H1 (cell line): ENCODE measurements at regions not wholly inside any gene's neighbourhood (a gene's known extent, or its start where the extent isn't known, plus 50 kb on each side); places are given as distances from the start of the nearest gene placed in this dataset.

Experiments
- CTCF ChIA-PET: fragments of 300-600 bp; sonication (Branson Sonifier 250); formaldehyde crosslinking; loops from one replicate; lab custom pipeline; 2021; ENCODE audit not compliant: partially characterized antibody; lab: Charles Lee
- POLR2A ChIA-PET: fragments of 300-600 bp; sonication (Branson Sonifier 250); formaldehyde crosslinking; loops from one replicate; lab custom pipeline; 2021; ENCODE audit warnings: inconsistent platforms; ENCODE audit not compliant: partially characterized antibody; lab: Charles Lee
- DNase-seq, 2 experiments: peaks; one replicate each; pipeline versions ENCODE4 v3.0.0 to v3.0.0-alpha.2; 2010 to 2022; ENCODE audit warnings: low spot score in 2 of 2, low read depth in 1 of 2, mixed read lengths in 1 of 2
- FAIRE-seq: peaks from 2 replicates; lab custom pipeline; 2011; peaks lifted over from hg19 to GRCh38; lab: Jason Lieb, UNC
- H2AFZ ChIP-seq: 2 replicates; pipeline ENCODE4 v1.8.1; 2012; ENCODE audit warnings: low read length, inconsistent platforms
- H2AK5ac ChIP-seq: 2 replicates; pipeline ENCODE4 v1.6.1; 2013; ENCODE audit warnings: low read depth, low read length
- H2BK120ac ChIP-seq: replicated peaks from 2 replicates; pipeline ENCODE3; 2013; ENCODE audit warnings: low read depth, low read length, inconsistent platforms
- H2BK12ac ChIP-seq: 2 replicates; pipeline ENCODE4 v1.6.1; 2013; ENCODE audit warnings: low read depth, low read length
- H2BK15ac ChIP-seq: 2 replicates; pipeline ENCODE4 v1.6.1; 2013; ENCODE audit warnings: low read length
- H2BK20ac ChIP-seq: 2 replicates; pipeline ENCODE4 v1.6.1; 2013; ENCODE audit warnings: low read length
- H2BK5ac ChIP-seq: 2 replicates; pipeline ENCODE4 v1.6.1; 2013; ENCODE audit warnings: low read depth, low read length
- H3K14ac ChIP-seq: 2 replicates; pipeline ENCODE4 v1.6.1; 2013; ENCODE audit warnings: inconsistent platforms; ENCODE audit not compliant: insufficient read length
- H3K18ac ChIP-seq: 2 replicates; pipeline ENCODE4 v1.6.1; 2013; ENCODE audit warnings: low read length; ENCODE audit errors: extremely low read depth
- H3K23ac ChIP-seq: 2 replicates; pipeline ENCODE4 v1.6.1; 2013; ENCODE audit warnings: inconsistent platforms; ENCODE audit not compliant: insufficient read length
- H3K23me2 ChIP-seq: 2 replicates; pipeline ENCODE4 v1.6.1; 2013; ENCODE audit warnings: low read depth, low read length
- H3K27ac ChIP-seq: 2 replicates; pipeline ENCODE4 v1.6.1; 2011; ENCODE audit warnings: low read depth, low read length, inconsistent platforms
- H3K27me3 ChIP-seq, 4 experiments: replicated peaks in 1 of 4; 1 replicate in 1 of 4; 2 replicates in 3 of 4; pipeline versions ENCODE4 v1.6.1 to v1.8.1; 2011 to 2013; ENCODE audit warnings: low read length in 3 of 4, mild to moderate bottlenecking in 3 of 4, inconsistent platforms in 2 of 4, mixed read lengths in 2 of 4, moderate library complexity in 1 of 4; ENCODE audit not compliant: control insufficient read depth in 3 of 4, insufficient read depth in 3 of 4; ENCODE audit errors: extremely low read depth in 1 of 4
- H3K36me3 ChIP-seq, 4 experiments: 2 replicates each; pipeline versions ENCODE4 v1.6.1 to v1.8.1; 2011 to 2013; ENCODE audit warnings: mild to moderate bottlenecking in 4 of 4, low read length in 3 of 4, moderate library complexity in 2 of 4, control low read depth in 1 of 4, inconsistent platforms in 1 of 4; ENCODE audit not compliant: insufficient read depth in 4 of 4, control insufficient read depth in 2 of 4
- H3K4ac ChIP-seq: replicated peaks from 2 replicates; pipeline ENCODE3; 2013; ENCODE audit warnings: low read length, low read depth, mixed read lengths, inconsistent platforms; ENCODE audit not compliant: insufficient read length
- H3K4me1 ChIP-seq, 4 experiments: replicated peaks in 1 of 4; 1 replicate in 1 of 4; 2 replicates in 3 of 4; pipeline versions ENCODE4 v1.6.1 to v1.8.1; 2011 to 2013; ENCODE audit warnings: low read length in 3 of 4, inconsistent platforms in 2 of 4, mixed read lengths in 1 of 4; ENCODE audit not compliant: insufficient read depth in 4 of 4, control insufficient read depth in 3 of 4
- H3K4me2 ChIP-seq, 2 experiments: 2 replicates each; pipeline versions ENCODE4 v1.6.1 to v1.8.1; 2011 to 2013; ENCODE audit warnings: low read depth in 2 of 2, low read length in 2 of 2, control low read depth in 1 of 2, inconsistent platforms in 1 of 2, mild to moderate bottlenecking in 1 of 2; ENCODE audit not compliant: insufficient read depth in 1 of 2
- H3K4me3 ChIP-seq, 4 experiments: fragments of 200-600, 300-600 bp in 1 of 4; sonication (generic), shearing (Covaris generic), sonication (Bioruptor Twin) in 1 of 4; 2 replicates each; pipeline versions ENCODE4 v1.5.1 to v1.8.1; 2011 to 2016; ENCODE audit warnings: low read length in 4 of 4, low read depth in 3 of 4, control low read depth in 2 of 4, inconsistent platforms in 2 of 4, mild to moderate bottlenecking in 2 of 4, mixed read lengths in 1 of 4, moderate library complexity in 1 of 4; ENCODE audit not compliant: insufficient read depth in 2 of 4; ENCODE audit errors: extremely low read depth in 1 of 4
- H3K56ac ChIP-seq: replicated peaks from 2 replicates; pipeline ENCODE3; 2013; ENCODE audit warnings: low read depth, mild to moderate bottlenecking, mixed read lengths, low read length, inconsistent platforms; ENCODE audit not compliant: insufficient read length
- H3K79me1 ChIP-seq: 2 replicates; pipeline ENCODE4 v1.6.1; 2013; ENCODE audit warnings: low read depth, low read length, control low read depth
- H3K79me2 ChIP-seq, 2 experiments: 2 replicates each; pipeline versions ENCODE4 v1.6.1 to v1.8.1; 2012 to 2013; ENCODE audit warnings: low read length in 2 of 2, mild to moderate bottlenecking in 2 of 2, inconsistent platforms in 1 of 2; ENCODE audit not compliant: insufficient read depth in 2 of 2, control insufficient read depth in 1 of 2
- H3K9ac ChIP-seq, 4 experiments: replicated peaks in 1 of 4; 1 replicate in 1 of 4; 2 replicates in 3 of 4; pipeline versions ENCODE4 v1.6.1 to v1.8.1; 2011 to 2013; ENCODE audit warnings: low read depth in 3 of 4, low read length in 3 of 4, control low read depth in 2 of 4, mild to moderate bottlenecking in 2 of 4, moderate library complexity in 2 of 4, inconsistent platforms in 1 of 4; ENCODE audit errors: extremely low read depth in 1 of 4
- H3K9me3 ChIP-seq, 2 experiments: 2 replicates each; pipeline versions ENCODE4 v1.6.1 to v1.8.1; 2012 to 2013; ENCODE audit warnings: mild to moderate bottlenecking in 2 of 2, moderate library complexity in 2 of 2, control low read depth in 1 of 2, inconsistent platforms in 1 of 2, low read depth in 1 of 2, low read length in 1 of 2, mixed read lengths in 1 of 2; ENCODE audit not compliant: insufficient read depth in 2 of 2
- H4K20me1 ChIP-seq, 2 experiments: replicated peaks in 1 of 2; 2 replicates each; pipeline versions ENCODE3 to v1.8.1; 2011 to 2013; ENCODE audit warnings: inconsistent platforms in 2 of 2, low read length in 2 of 2, mild to moderate bottlenecking in 1 of 2; ENCODE audit not compliant: insufficient read depth in 2 of 2, control insufficient read depth in 1 of 2
- H4K5ac ChIP-seq: 2 replicates; pipeline ENCODE4 v1.6.1; 2013; ENCODE audit warnings: low read length, low read depth, mixed read lengths, inconsistent platforms; ENCODE audit not compliant: insufficient read length
- H4K8ac ChIP-seq: 2 replicates; pipeline ENCODE4 v1.8.0; 2013; ENCODE audit warnings: mild to moderate bottlenecking, moderate library complexity, low read length, inconsistent platforms; ENCODE audit not compliant: insufficient read depth; ENCODE audit errors: extremely low read depth
- H4K91ac ChIP-seq: replicated peaks from 2 replicates; pipeline ENCODE3; 2013; ENCODE audit warnings: low read length, mixed read lengths, inconsistent platforms; ENCODE audit not compliant: insufficient read length
- CTBP2 ChIP-seq: IDR thresholded peaks from 2 replicates; pipeline ENCODE4 v1.7.0; 2011; ENCODE audit warnings: borderline replicate concordance, mild to moderate bottlenecking, moderate library complexity, mixed read lengths, low read length; ENCODE audit not compliant: insufficient read depth, insufficient read length
- JUN ChIP-seq: IDR thresholded peaks from 2 replicates; pipeline ENCODE4 v1.6.1; 2011; ENCODE audit warnings: low read depth, mild to moderate bottlenecking, improper control_type of control experiment, low read length
- KDM5A ChIP-seq: fragments of 200-600 bp; IDR thresholded peaks from 2 replicates; pipeline ENCODE4 v1.7.1; 2012; ENCODE audit warnings: mild to moderate bottlenecking, low read length, inconsistent platforms, mixed read lengths
- MAFK ChIP-seq: IDR thresholded peaks from 2 replicates; pipeline ENCODE4 v1.6.1; 2012; ENCODE audit warnings: low read depth, mild to moderate bottlenecking, improper control_type of control experiment, low read length
- WGBS, 2 experiments: shearing (Covaris generic) in 1 of 2; methylation state at CpG; one replicate each; pipeline versions ENCODE4 v1.1.6 to v1.1.7; 2013 to 2015; ENCODE audit warnings: low lambda C conversion rate in 2 of 2, mixed read lengths in 2 of 2, inconsistent platforms in 1 of 2, low coverage in 1 of 2, missing lambda C conversion rate in 1 of 2; ENCODE audit not compliant: insufficient replicate concordance in 2 of 2, insufficient coverage in 1 of 2, insufficient read length in 1 of 2; ENCODE audit errors: extremely low coverage in 1 of 2, missing lambda C conversion rate in 1 of 2; 5-methylcytosine and 5-hydroxymethylcytosine counted together

- no peak overlapping the region for H3K14ac ChIP-seq
- no peak overlapping the region for H3K4ac ChIP-seq
- H2BK20ac ChIP-seq: no peak overlapping the region
- no peak overlapping the region for H2AK5ac ChIP-seq
- no peaks in the 10 kb centered on the region for H3K36me3 ChIP-seq
- no peak for FAIRE-seq
- no peak overlapping the region for H4K8ac ChIP-seq
- no peak overlapping the region for H4K5ac ChIP-seq
- H3K23me2 ChIP-seq: no peaks in the 10 kb centered on the region
- 85% methylated on average over 2 of the region's 2 CpGs; no CpG with 5 or more reads in 1 of the 2 experiments for WGBS, 2 experiments
- H4K20me1 ChIP-seq: no peaks in the 10 kb centered on the region
- H3K4me1 ChIP-seq: no peaks in the 10 kb centered on the region
- no peak for DNase-seq
- no peak for TF ChIP-seq MAFK
- no peak for TF ChIP-seq CTBP2
- TF ChIP-seq JUN: no peak
- TF ChIP-seq KDM5A: no peak
- no peak overlapping the region for H3K9ac ChIP-seq
- no peak overlapping the region for H2BK15ac ChIP-seq
- no peak overlapping the region for H3K4me3 ChIP-seq
- no peaks in the 10 kb centered on the region for H3K79me1 ChIP-seq
- no peak overlapping the region for H3K18ac ChIP-seq
- H3K23ac ChIP-seq: no peak overlapping the region
- CTCF ChIA-PET: no interaction called here
- no peaks in the 10 kb centered on the region for H3K79me2 ChIP-seq
- no peak overlapping the region for H2BK120ac ChIP-seq
- H2BK12ac ChIP-seq: no peak overlapping the region
- POLR2A ChIA-PET: no interaction called here
- H4K91ac ChIP-seq: no peak overlapping the region
- no peak overlapping the region for H3K4me2 ChIP-seq
- no peak overlapping the region for H3K56ac ChIP-seq
- no peak overlapping the region for H2BK5ac ChIP-seq
- H2AFZ ChIP-seq: no peak overlapping the region
- H3K27me3 ChIP-seq: no peaks in the 10 kb centered on the region
- no peaks in the 10 kb centered on the region for H3K9me3 ChIP-seq
- H3K27ac ChIP-seq: no peak overlapping the region
These were observed 924.0 kb upstream of the INTU start for GRCh38 chr4:126708716-126709115.
